ENCODE measurements at regions not wholly inside any gene's neighbourhood (a gene's known extent, or its start where the extent isn't known, plus 50 kb on each side); places are given as distances from the start of the nearest gene placed in this dataset.

DNA sequence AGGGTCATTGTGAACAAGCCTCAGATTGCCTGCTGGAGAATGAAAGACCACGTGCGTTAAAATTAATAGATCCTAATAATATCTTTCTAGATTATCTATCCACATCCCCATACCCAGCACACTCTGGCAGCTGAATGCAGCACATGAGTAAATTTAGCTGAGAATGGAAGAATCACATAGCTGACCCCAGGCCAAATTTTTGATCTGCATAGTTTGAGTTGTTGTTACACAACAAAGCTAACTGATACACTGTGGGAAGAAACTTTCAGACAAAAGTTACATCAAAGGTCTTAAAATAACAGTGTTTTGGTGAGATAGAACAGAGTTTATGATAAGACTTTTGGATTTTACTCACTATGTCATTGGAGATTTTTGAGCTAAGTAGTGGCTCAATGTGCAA is 72.4 kb upstream of the ANXA10 start:
- CTCF ChIA-PET = no interaction called here
- Histone ChIP-seq H3K27me3 (ENCODE audit: control insufficient read depth, insufficient read depth, low read length) (no peaks in the 10 kb centered on the region), H3K4me3 (ENCODE audit: low read depth in 2 of 2, low read length in 2 of 2) (no peak overlapping the region), H3K36me3 (ENCODE audit: control insufficient read depth, insufficient read depth, low read length) (no peaks in the 10 kb centered on the region), H3K27ac (ENCODE audit: low read length) (no peak overlapping the region), H3K4me1 (ENCODE audit: control insufficient read depth, insufficient read depth, low read length) (no peaks in the 10 kb centered on the region), H3K9me3 (ENCODE audit: control insufficient read depth, insufficient read depth, low read depth, low read length) (no peaks in the 10 kb centered on the region)
- in situ Hi-C loops (cut with HindIII; ENCODE audit: low pct_unique_long_range_greater_than_20kb, low sequenced_read_pairs) = no loop called here
- no TSS peak for BruUV-seq (replicated peaks)
- DNase-seq (ENCODE audit: low read depth, low spot score) = no peak
- intact Hi-C loops (cut with micrococcal nuclease; ENCODE audit: unreplicated experiment) = no loop called here
- POLR2A ChIA-PET = no interaction called here
- ATAC-seq = no peak
- TF ChIP-seq POLR2AphosphoS5 (IDR thresholded peaks at IDR 0.05; ENCODE audit: low read depth, low read length) = no peak

DNA sequence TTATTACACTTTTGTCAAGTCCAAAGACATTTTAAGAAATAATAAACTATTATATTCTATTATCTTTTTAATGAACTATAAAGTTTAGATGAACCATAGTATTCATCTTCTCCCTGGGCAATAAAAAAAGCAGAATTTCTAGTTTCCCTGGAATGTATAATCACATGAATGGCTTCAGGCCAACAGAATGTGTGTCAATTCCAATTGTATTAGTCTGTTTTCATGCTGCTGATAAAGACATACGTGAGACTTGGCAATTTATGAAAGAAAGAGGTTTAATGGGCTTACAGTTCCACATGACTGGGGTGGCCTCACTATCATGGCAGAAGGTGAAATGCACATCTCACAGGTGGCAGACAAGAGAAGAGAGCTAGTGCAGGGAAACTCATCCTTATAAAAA is 70.7 kb upstream of the ANXA10 start:
- no peak overlapping the region for H3K4me3 ChIP-seq (ENCODE audit: low read depth in 2 of 2, low read length in 2 of 2)
- no peaks in the 10 kb centered on the region for H3K9me3 ChIP-seq (ENCODE audit: control insufficient read depth, insufficient read depth, low read depth, low read length)
- no peak for DNase-seq (ENCODE audit: low read depth, low spot score)
- ATAC-seq = no peak
- in situ Hi-C loops (cut with HindIII; ENCODE audit: low pct_unique_long_range_greater_than_20kb, low sequenced_read_pairs) (no loop called here), intact Hi-C loops (cut with micrococcal nuclease; ENCODE audit: unreplicated experiment) (no loop called here)
- TF ChIP-seq TCF7L2 (IDR thresholded peaks at IDR 0.05; ENCODE audit: low read depth, low read length) = no peak
- TF ChIP-seq, protein P1, sequence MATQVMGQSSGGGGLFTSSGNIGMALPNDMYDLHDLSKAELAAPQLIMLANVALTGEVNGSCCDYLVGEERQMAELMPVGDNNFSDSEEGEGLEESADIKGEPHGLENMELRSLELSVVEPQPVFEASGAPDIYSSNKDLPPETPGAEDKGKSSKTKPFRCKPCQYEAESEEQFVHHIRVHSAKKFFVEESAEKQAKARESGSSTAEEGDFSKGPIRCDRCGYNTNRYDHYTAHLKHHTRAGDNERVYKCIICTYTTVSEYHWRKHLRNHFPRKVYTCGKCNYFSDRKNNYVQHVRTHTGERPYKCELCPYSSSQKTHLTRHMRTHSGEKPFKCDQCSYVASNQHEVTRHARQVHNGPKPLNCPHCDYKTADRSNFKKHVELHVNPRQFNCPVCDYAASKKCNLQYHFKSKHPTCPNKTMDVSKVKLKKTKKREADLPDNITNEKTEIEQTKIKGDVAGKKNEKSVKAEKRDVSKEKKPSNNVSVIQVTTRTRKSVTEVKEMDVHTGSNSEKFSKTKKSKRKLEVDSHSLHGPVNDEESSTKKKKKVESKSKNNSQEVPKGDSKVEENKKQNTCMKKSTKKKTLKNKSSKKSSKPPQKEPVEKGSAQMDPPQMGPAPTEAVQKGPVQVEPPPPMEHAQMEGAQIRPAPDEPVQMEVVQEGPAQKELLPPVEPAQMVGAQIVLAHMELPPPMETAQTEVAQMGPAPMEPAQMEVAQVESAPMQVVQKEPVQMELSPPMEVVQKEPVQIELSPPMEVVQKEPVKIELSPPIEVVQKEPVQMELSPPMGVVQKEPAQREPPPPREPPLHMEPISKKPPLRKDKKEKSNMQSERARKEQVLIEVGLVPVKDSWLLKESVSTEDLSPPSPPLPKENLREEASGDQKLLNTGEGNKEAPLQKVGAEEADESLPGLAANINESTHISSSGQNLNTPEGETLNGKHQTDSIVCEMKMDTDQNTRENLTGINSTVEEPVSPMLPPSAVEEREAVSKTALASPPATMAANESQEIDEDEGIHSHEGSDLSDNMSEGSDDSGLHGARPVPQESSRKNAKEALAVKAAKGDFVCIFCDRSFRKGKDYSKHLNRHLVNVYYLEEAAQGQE (IDR thresholded peaks at IDR 0.05; ENCODE audit: insufficient read depth in 1 of 2, low read depth in 2 of 2, low read length in 1 of 2) = no peak
- TF ChIP-seq, protein P2, sequence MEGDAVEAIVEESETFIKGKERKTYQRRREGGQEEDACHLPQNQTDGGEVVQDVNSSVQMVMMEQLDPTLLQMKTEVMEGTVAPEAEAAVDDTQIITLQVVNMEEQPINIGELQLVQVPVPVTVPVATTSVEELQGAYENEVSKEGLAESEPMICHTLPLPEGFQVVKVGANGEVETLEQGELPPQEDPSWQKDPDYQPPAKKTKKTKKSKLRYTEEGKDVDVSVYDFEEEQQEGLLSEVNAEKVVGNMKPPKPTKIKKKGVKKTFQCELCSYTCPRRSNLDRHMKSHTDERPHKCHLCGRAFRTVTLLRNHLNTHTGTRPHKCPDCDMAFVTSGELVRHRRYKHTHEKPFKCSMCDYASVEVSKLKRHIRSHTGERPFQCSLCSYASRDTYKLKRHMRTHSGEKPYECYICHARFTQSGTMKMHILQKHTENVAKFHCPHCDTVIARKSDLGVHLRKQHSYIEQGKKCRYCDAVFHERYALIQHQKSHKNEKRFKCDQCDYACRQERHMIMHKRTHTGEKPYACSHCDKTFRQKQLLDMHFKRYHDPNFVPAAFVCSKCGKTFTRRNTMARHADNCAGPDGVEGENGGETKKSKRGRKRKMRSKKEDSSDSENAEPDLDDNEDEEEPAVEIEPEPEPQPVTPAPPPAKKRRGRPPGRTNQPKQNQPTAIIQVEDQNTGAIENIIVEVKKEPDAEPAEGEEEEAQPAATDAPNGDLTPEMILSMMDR (IDR thresholded peaks at IDR 0.05) = no peak
- no peaks in the 10 kb centered on the region for H3K27me3 ChIP-seq (ENCODE audit: control insufficient read depth, insufficient read depth, low read length)
- CTCF ChIA-PET = no interaction called here
- H3K36me3 ChIP-seq (ENCODE audit: control insufficient read depth, insufficient read depth, low read length) = no peaks in the 10 kb centered on the region
- no peak overlapping the region for H3K27ac ChIP-seq (ENCODE audit: low read length)
- no peaks in the 10 kb centered on the region for H3K4me1 ChIP-seq (ENCODE audit: control insufficient read depth, insufficient read depth, low read length)
- no TSS peak for BruUV-seq (replicated peaks)
- POLR2A ChIA-PET = no interaction called here

DNA sequence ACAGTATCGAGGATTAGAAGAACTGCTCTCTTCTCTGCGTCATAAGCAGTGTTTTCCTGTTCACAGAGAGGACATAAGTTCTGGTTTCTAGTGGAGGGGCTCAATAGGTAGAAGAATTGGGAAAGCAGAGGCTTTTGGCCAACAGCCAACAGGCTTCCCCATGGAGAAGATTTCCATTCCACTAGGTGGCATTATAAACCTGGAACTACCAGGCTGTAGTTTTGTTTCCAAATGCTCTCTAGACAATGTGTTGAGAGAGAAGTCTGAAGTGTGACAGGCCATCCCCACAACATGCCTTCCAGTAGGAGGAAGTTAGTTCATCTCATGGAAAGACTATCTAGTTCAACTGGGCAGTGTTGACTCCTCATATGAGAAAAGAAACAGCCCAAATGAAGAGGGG is 63.8 kb upstream of the ANXA10 start:
- DNase-seq (ENCODE audit: low read depth, low spot score) = no peak
- no TSS peak for BruUV-seq (replicated peaks)
- no peak overlapping the region for H3K27ac ChIP-seq (ENCODE audit: low read length)
- H3K9me3 ChIP-seq (ENCODE audit: control insufficient read depth, insufficient read depth, low read depth, low read length) = no peaks in the 10 kb centered on the region
- in situ Hi-C loops (cut with HindIII; ENCODE audit: low pct_unique_long_range_greater_than_20kb, low sequenced_read_pairs) = no loop called here
- no peaks in the 10 kb centered on the region for H3K4me1 ChIP-seq (ENCODE audit: control insufficient read depth, insufficient read depth, low read length)
- H3K4me3 ChIP-seq (ENCODE audit: low read depth in 2 of 2, low read length in 2 of 2) = no peak overlapping the region
- TF ChIP-seq POLR2AphosphoS5 (IDR thresholded peaks at IDR 0.05; ENCODE audit: low read depth, low read length) = no peak
- TF ChIP-seq, protein P2 (IDR thresholded peaks at IDR 0.05) = peak; percentile 10; the same call in 1 of the 2 replicates
- TF ChIP-seq TCF7L2 (IDR thresholded peaks at IDR 0.05; ENCODE audit: low read depth, low read length) = no peak
- ChIA-PET CTCF (no interaction called here), POLR2A (no interaction called here)
- H3K27me3 ChIP-seq (ENCODE audit: control insufficient read depth, insufficient read depth, low read length) = no peaks in the 10 kb centered on the region
- no peak for ATAC-seq
- intact Hi-C loops (cut with micrococcal nuclease; ENCODE audit: unreplicated experiment) = no loop called here
- no peaks in the 10 kb centered on the region for H3K36me3 ChIP-seq (ENCODE audit: control insufficient read depth, insufficient read depth, low read length)

Data from Panc1 (cell line).